NCI-H187 (cell line): ENCODE measurements at regions not wholly inside any gene's neighbourhood (a gene's known extent, or its start where the extent isn't known, plus 50 kb on each side); places are given as distances from the start of the nearest gene placed in this dataset.

ENCODE experiments used
- DNase-seq, 2 experiments: peaks; one replicate each; lab custom pipeline; 2025; lab: John Stamatoyannopoulos, UW

- no peak for DNase-seq
These were observed 665.3 kb upstream of the RBFOX1 start for GRCh38 chr16:6667393-6667792.

GRCh38 chr16:6665126-6665525, 667.5 kb upstream of the RBFOX1 start:
- DNase-seq = no peak

- DNase-seq = no peak
These were observed 669.0 kb upstream of the RBFOX1 start for GRCh38 chr16:6663668-6664067.

GRCh38 chr16:6656760-6657159, 675.9 kb upstream of the RBFOX1 start:
- no peak for DNase-seq

GRCh38 chr16:6646891-6647290, 685.8 kb upstream of the RBFOX1 start:
- no peak for DNase-seq

GRCh38 chr16:6645768-6646568, 686.7 kb upstream of the RBFOX1 start:
- no peak for DNase-seq

GRCh38 chr16:6644916-6645315, 687.7 kb upstream of the RBFOX1 start:
- no peak for DNase-seq

- peak in 1 of 2 experiments; percentile 3 for DNase-seq
These were observed 689.5 kb upstream of the RBFOX1 start for GRCh38 chr16:6643080-6643686.

GRCh38 chr16:6642271-6642670, 690.4 kb upstream of the RBFOX1 start:
- DNase-seq = no peak

GRCh38 chr16:6641091-6641490, 691.6 kb upstream of the RBFOX1 start:
- DNase-seq = no peak

- no peak for DNase-seq
These were observed 696.2 kb upstream of the RBFOX1 start for GRCh38 chr16:6636457-6636856.

GRCh38 chr16:6634151-6634550, 698.5 kb upstream of the RBFOX1 start:
- DNase-seq = no peak

- DNase-seq = no peak
These were observed 699.2 kb upstream of the RBFOX1 start for GRCh38 chr16:6633456-6633855.

- no peak for DNase-seq
These were observed 703.5 kb upstream of the RBFOX1 start for GRCh38 chr16:6629110-6629509.

- DNase-seq = no peak
These were observed 707.0 kb upstream of the RBFOX1 start for GRCh38 chr16:6625606-6626005.

- DNase-seq = no peak
These were observed 713.8 kb upstream of the RBFOX1 start for GRCh38 chr16:6618874-6619273.

- no peak for DNase-seq
These were observed 715.9 kb upstream of the RBFOX1 start for GRCh38 chr16:6616746-6617145.

- DNase-seq = no peak
These were observed 717.0 kb upstream of the RBFOX1 start for GRCh38 chr16:6615636-6616035.

GRCh38 chr16:6611535-6611934, 721.1 kb upstream of the RBFOX1 start:
- DNase-seq = no peak

- no peak for DNase-seq
These were observed 727.2 kb upstream of the RBFOX1 start for GRCh38 chr16:6605490-6605889.

- no peak for DNase-seq
These were observed 728.8 kb upstream of the RBFOX1 start for GRCh38 chr16:6603780-6604325.

- DNase-seq = no peak
These were observed 730.2 kb upstream of the RBFOX1 start for GRCh38 chr16:6602405-6602804.

- no peak for DNase-seq
These were observed 732.5 kb upstream of the RBFOX1 start for GRCh38 chr16:6600167-6600566.
